Thoracic aorta (tissue), 2 donors: ENCODE measurements at regions not wholly inside any gene's neighbourhood (a gene's known extent, or its start where the extent isn't known, plus 50 kb on each side); places are given as distances from the start of the nearest gene placed in this dataset.

Experiments used
- ATAC-seq: fragments of 150-250 bp; one replicate; pipeline ENCODE4 v1.8.0; 2017; ENCODE audit warnings: low read depth; ENCODE audit not compliant: insufficient number of reproducible peaks, low FRiP score
- DNase-seq: peaks from one replicate; pipeline ENCODE4 v3.0.0-alpha.2; 2020; ENCODE audit warnings: low spot score
- H3K27ac ChIP-seq, 2 donors: fragments of 200-600 bp; sonication (generic); 1 replicate in 1 of 2; 2 replicates in 1 of 2; pipeline ENCODE4 v1.5.1; 2016; ENCODE audit warnings: mild to moderate bottlenecking in 2 of 2, moderate library complexity in 2 of 2
- H3K27me3 ChIP-seq: fragments of 200-600 bp; sonication (generic); replicated peaks from 2 replicates; pipeline ENCODE4 v1.6.0; 2016; ENCODE audit warnings: mild to moderate bottlenecking; ENCODE audit not compliant: insufficient read depth
- H3K36me3 ChIP-seq: fragments of 200-600 bp; sonication (generic); one replicate; pipeline ENCODE4 v1.5.1; 2016
- H3K4me1 ChIP-seq, 2 donors: fragments of 200-600 bp; sonication (generic); 1 replicate in 1 of 2; 2 replicates in 1 of 2; pipeline versions ENCODE4 v1.5.1 to v1.6.0; 2016; ENCODE audit warnings: low read depth in 2 of 2, mild to moderate bottlenecking in 1 of 2; ENCODE audit not compliant: control insufficient read depth in 1 of 2
- H3K4me3 ChIP-seq: fragments of 200-600 bp; sonication (generic); 2 replicates; pipeline ENCODE4 v1.5.1; 2016; ENCODE audit warnings: mild to moderate bottlenecking
- H3K9me3 ChIP-seq: fragments of 200-600 bp; sonication (generic); 2 replicates; pipeline ENCODE4 v1.5.1; 2016
- CTCF ChIP-seq: fragments of 200-600 bp; sonication (generic); IDR thresholded peaks from one replicate; pipeline ENCODE4 v1.5.1; 2019; ENCODE audit warnings: antibody characterized with exemption

DNA sequence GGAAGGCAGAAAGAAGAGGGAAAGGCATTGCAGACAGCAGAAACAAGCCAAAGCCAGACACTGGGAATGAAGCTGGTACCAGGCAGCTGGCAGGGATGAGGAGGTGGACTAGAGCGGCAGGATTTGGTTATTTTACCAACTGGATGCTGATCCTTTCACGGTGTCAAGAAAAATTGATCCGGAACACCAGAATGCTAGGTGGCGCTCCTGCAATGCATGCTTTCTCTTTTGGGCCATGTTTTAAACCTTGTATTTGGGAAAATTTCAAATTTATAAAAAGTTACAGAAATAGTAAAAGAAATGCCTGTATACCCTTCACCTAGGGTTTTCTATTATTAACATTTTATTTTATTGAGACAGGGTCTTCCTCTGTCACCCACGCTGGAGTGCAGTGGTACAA lies 224.7 kb downstream of the SOX9 start:
- no peak for TF ChIP-seq CTCF
- H3K4me3 ChIP-seq: no peak overlapping the region
- no peaks in the 10 kb centered on the region for H3K9me3 ChIP-seq
- no peaks in the 10 kb centered on the region for H3K36me3 ChIP-seq
- DNase-seq: no peak
- H3K27me3 ChIP-seq: no peaks in the 10 kb centered on the region
- H3K27ac ChIP-seq: no peak overlapping the region
- H3K4me1 ChIP-seq: no peaks in the 10 kb centered on the region
- ATAC-seq: no peak

- Histone ChIP-seq H3K9me3 (no peaks in the 10 kb centered on the region), H3K36me3 (no peaks in the 10 kb centered on the region), H3K27ac (no peak overlapping the region), H3K27me3 (no peaks in the 10 kb centered on the region), H3K4me1 (no peaks in the 10 kb centered on the region), H3K4me3 (no peak overlapping the region)
- no peak for TF ChIP-seq CTCF
- DNase-seq: no peak
- no peak for ATAC-seq
Measured at GRCh38 chr17:72346306-72346705, 225.5 kb downstream of the SOX9 start.

DNA sequence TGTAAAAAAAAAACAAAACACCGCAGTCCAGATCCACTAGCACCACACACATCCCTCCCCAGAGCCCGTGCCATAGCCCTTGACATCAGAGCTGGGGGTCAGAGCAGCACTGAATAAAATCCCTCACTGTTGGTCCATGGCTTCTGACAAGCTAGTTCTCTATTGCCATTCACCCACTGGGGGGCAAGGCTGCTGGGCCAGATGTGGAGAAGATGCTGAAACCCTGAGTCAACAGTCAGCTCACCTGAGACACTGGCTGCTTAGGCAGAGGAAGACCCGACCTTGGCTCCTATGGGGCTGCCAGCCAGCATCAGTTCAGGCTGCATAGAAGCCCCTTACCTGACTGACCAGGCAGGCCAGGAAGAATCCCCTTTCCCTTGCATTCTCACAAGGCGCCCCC lies 228.2 kb downstream of the SOX9 start:
- TF ChIP-seq CTCF: no peak
- Histone ChIP-seq H3K36me3 (no peaks in the 10 kb centered on the region), H3K4me1 (no peaks in the 10 kb centered on the region), H3K4me3 (no peak overlapping the region), H3K9me3 (no peaks in the 10 kb centered on the region), H3K27ac (no peak overlapping the region), H3K27me3 (no peaks in the 10 kb centered on the region)
- DNase-seq (no peak), ATAC-seq (no peak)

- ATAC-seq: no peak
Measured at GRCh38 chr17:72349491-72349995, 228.7 kb downstream of the SOX9 start.

GRCh38 chr17:72350073-72350472 lies 229.3 kb downstream of the SOX9 start:
- no peak for DNase-seq
- Histone ChIP-seq H3K4me1 (no peaks in the 10 kb centered on the region), H3K4me3 (no peak overlapping the region), H3K27ac (no peak overlapping the region), H3K9me3 (no peaks in the 10 kb centered on the region), H3K36me3 (no peaks in the 10 kb centered on the region), H3K27me3 (no peaks in the 10 kb centered on the region)
- TF ChIP-seq CTCF: no peak
- ATAC-seq: no peak

More at GRCh38 chr17:72349491-72349995, 228.7 kb downstream of the SOX9 start:
- TF ChIP-seq CTCF: no peak
- no peak overlapping the region for H3K27ac ChIP-seq
- no peak for DNase-seq
- no peaks in the 10 kb centered on the region for H3K9me3 ChIP-seq
- no peaks in the 10 kb centered on the region for H3K36me3 ChIP-seq
- no peak overlapping the region for H3K4me3 ChIP-seq
- H3K4me1 ChIP-seq: no peaks in the 10 kb centered on the region
- H3K27me3 ChIP-seq: no peaks in the 10 kb centered on the region
